ENCODE measurements at regions not wholly inside any gene's neighbourhood (a gene's known extent, or its start where the extent isn't known, plus 50 kb on each side); places are given as distances from the start of the nearest gene placed in this dataset.
A peak's percentile ranks its signal among the peaks of the same experiment; 100 is the strongest.

DNA sequence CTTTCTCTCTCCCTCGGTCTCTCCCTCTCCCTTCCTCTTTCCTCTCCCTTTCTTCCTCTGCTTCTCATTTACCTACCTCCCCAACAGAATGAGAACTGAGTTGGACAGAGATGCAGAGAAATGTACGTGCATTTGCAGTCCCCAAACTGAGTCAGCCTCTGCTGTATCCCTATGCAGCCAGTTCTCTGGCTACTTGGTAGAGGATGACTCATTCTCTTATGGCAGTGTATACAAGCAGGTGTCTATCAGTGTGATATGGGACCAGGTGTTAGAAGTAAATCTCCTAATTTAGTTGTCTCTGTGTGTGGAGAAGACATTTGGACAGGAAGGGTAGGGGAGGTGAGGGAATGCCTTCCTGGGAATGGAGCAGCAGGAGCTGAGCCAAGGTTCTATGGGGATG is 470.8 kb downstream of the CD109 start:
- no peak for TF ChIP-seq CTCF (IDR thresholded peaks at IDR 0.05; ENCODE audit: low read depth, low read length)
- peak in 1 of 2 donors; percentile 9 for DNase-seq (ENCODE audit: low read depth in 2 of 2)

GRCh38 chr6:74161380-74161779 is 465.4 kb downstream of the CD109 start:
- H3K4me3 ChIP-seq (replicated peaks in 1 of 2; ENCODE audit: low read depth in 2 of 2, low read length in 2 of 2): no peak overlapping the region
- TF ChIP-seq CTCF (IDR thresholded peaks at IDR 0.05; ENCODE audit: low read depth, low read length): no peak
- no peak for DNase-seq (ENCODE audit: low read depth in 2 of 2)

More for the DNA sequence above, 470.8 kb downstream of the CD109 start:
- no peak overlapping the region for H3K4me3 ChIP-seq (replicated peaks in 1 of 2; ENCODE audit: low read depth in 2 of 2, low read length in 2 of 2)

DNA sequence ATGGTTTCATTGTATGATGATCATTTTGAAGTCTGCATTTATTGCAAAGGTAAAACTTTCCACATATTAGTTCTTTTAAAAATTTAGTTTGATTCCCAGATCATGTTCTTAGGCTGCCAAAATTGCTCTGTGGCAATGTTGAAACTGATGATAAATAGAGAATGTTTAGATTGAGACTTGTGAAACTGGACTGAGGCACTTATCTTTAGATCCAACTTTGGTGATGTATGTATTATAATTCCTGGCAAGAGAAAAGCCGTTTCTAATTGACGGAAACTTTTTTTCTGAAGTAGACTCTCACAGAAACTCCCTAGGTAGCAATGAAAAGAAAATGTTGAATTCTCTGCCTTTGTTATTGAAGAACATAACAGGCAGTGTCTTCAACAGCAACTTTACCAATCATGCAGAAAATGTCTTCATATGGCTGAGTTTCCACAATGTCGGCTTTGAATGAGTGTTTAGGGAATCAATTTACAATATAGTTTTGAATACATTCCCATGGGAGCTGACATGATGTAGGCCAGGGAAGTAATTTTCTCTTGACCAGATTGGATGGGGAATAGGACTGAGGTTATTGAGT is 456.2 kb downstream of the CD109 start:
- H3K4me3 ChIP-seq (replicated peaks in 1 of 2; ENCODE audit: low read depth in 2 of 2, low read length in 2 of 2): no peak overlapping the region
- no peak for DNase-seq (ENCODE audit: low read depth in 2 of 2)
- TF ChIP-seq CTCF (IDR thresholded peaks at IDR 0.05; ENCODE audit: low read depth, low read length): no peak

DNA sequence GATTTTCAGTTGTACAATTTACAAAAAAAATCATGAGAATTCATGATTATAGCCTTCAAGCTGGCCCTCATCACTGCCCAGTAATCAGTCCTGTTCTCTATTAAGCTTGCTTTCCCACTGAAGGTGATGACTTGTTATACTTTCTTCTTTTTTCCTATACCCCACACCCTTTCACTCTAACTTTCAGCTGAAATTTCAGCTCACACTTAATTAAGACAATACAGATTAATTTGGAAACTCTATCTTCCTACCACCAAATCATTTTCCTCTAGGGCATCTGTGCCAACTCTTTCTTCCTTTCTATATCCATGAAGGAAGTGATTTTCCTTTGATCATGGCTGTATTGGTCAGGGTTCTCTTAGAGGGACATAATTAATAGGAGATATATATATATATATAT is 449.9 kb downstream of the CD109 start:
- H3K4me3 ChIP-seq (replicated peaks in 1 of 2; ENCODE audit: low read depth in 2 of 2, low read length in 2 of 2): no peak overlapping the region
- DNase-seq (ENCODE audit: low read depth in 2 of 2): no peak
- TF ChIP-seq CTCF (IDR thresholded peaks at IDR 0.05; ENCODE audit: low read depth, low read length): no peak

- DNase-seq (ENCODE audit: low read depth in 2 of 2): peak; percentile 67 to 73
- H3K4me3 ChIP-seq (replicated peaks in 1 of 2; ENCODE audit: low read depth in 2 of 2, low read length in 2 of 2): no peak overlapping the region
- no peak for TF ChIP-seq CTCF (IDR thresholded peaks at IDR 0.05; ENCODE audit: low read depth, low read length)
Measured at GRCh38 chr6:74137911-74138310, 441.9 kb downstream of the CD109 start.

- DNase-seq (ENCODE audit: low read depth in 2 of 2): no peak
- TF ChIP-seq CTCF (IDR thresholded peaks at IDR 0.05; ENCODE audit: low read depth, low read length): no peak
- H3K4me3 ChIP-seq (replicated peaks in 1 of 2; ENCODE audit: low read depth in 2 of 2, low read length in 2 of 2): no peak overlapping the region
Measured at GRCh38 chr6:74134327-74134726, 438.3 kb downstream of the CD109 start.

- no peak overlapping the region for H3K4me3 ChIP-seq (replicated peaks in 1 of 2; ENCODE audit: low read depth in 2 of 2, low read length in 2 of 2)
- TF ChIP-seq CTCF (IDR thresholded peaks at IDR 0.05; ENCODE audit: low read depth, low read length): no peak
- DNase-seq (ENCODE audit: low read depth in 2 of 2): no peak
Measured at GRCh38 chr6:74133073-74133472, 437.1 kb downstream of the CD109 start.
